Panc1 (cell line): ENCODE measurements at regions not wholly inside any gene's neighbourhood (a gene's known extent, or its start where the extent isn't known, plus 50 kb on each side); places are given as distances from the start of the nearest gene placed in this dataset.

ENCODE experiments used
- ATAC-seq: fragments of 200-7000 bp; cut with Tn5 transposase; 2 replicates; pipeline ENCODE4 v1.9.1; 2020; ENCODE audit warnings: mild to moderate bottlenecking, moderate library complexity
- BruUV-seq: library from RNA; stranded (reverse); fragments of 400-500 nt; replicated peaks from 2 replicates; lab custom pipeline; 2021; lab: Mats Ljungman, UMichigan
- CTCF ChIA-PET: fragments of 300-600 bp; sonication (Branson Sonifier 250); formaldehyde crosslinking; loops from one replicate; lab custom pipeline; 2022; ENCODE audit warnings: antibody characterized with exemption; lab: Charles Lee
- POLR2A ChIA-PET: fragments of 300-600 bp; sonication (Branson Sonifier 250); formaldehyde crosslinking; loops from one replicate; lab custom pipeline; 2022; ENCODE audit warnings: antibody characterized with exemption; lab: Charles Lee
- DNase-seq: peaks from one replicate; pipeline ENCODE4 v3.0.0-alpha.2; 2010; ENCODE audit warnings: low read depth, low spot score
- H3K27ac ChIP-seq: 2 replicates; pipeline ENCODE4 v1.5.1; 2011; ENCODE audit warnings: mild to moderate bottlenecking, low read length, inconsistent platforms
- H3K27me3 ChIP-seq: fragments of 200-500 bp; sonication (Bioruptor generic); 2 replicates; pipeline ENCODE4 v1.6.0; 2014; ENCODE audit warnings: low read length, inconsistent platforms; ENCODE audit not compliant: control insufficient read depth, insufficient read depth
- H3K36me3 ChIP-seq: fragments of 200-500 bp; sonication (Bioruptor generic); 2 replicates; pipeline ENCODE4 v1.5.1; 2014; ENCODE audit warnings: inconsistent platforms, mild to moderate bottlenecking, low read length, moderate library complexity; ENCODE audit not compliant: control insufficient read depth, insufficient read depth
- H3K4me1 ChIP-seq: 2 replicates; pipeline ENCODE4 v1.5.1; 2011; ENCODE audit warnings: inconsistent platforms, mild to moderate bottlenecking, low read length, moderate library complexity; ENCODE audit not compliant: control insufficient read depth, insufficient read depth
- H3K4me3 ChIP-seq, 2 experiments: 2 replicates each; pipeline ENCODE4 v1.5.1; 2011 to 2012; ENCODE audit warnings: low read depth in 2 of 2, low read length in 2 of 2, mild to moderate bottlenecking in 2 of 2, inconsistent platforms in 1 of 2, moderate library complexity in 1 of 2
- H3K9me3 ChIP-seq: fragments of 200-500 bp; sonication (Bioruptor generic); 2 replicates; pipeline ENCODE4 v1.5.1; 2014; ENCODE audit warnings: low read depth, mild to moderate bottlenecking, inconsistent platforms, low read length, moderate library complexity; ENCODE audit not compliant: control insufficient read depth, insufficient read depth
- POLR2AphosphoS5 ChIP-seq: IDR thresholded peaks from 2 replicates; pipeline ENCODE4 v1.6.1; 2012; ENCODE audit warnings: mild to moderate bottlenecking, low read depth, low read length, moderate library complexity
- SIN3A ChIP-seq: IDR thresholded peaks from 2 replicates; pipeline ENCODE4 v1.6.1; 2012; ENCODE audit warnings: low read depth, mild to moderate bottlenecking, low read length, moderate library complexity, borderline replicate concordance; ENCODE audit not compliant: insufficient read depth
- TCF7L2 ChIP-seq: IDR thresholded peaks from 2 replicates; pipeline ENCODE4 v1.6.1; 2011; ENCODE audit warnings: mild to moderate bottlenecking, low read depth, low read length, inconsistent platforms
- in situ Hi-C: cut with HindIII; loops from 2 replicates; pipeline ENCODE4 v1.10.0; 2016; ENCODE audit warnings: low sequenced_read_pairs, low pct_unique_long_range_greater_than_20kb
- intact Hi-C: fragments of 100-400 bp; cut with micrococcal nuclease; formaldehyde crosslinking; loops from one replicate; pipeline ENCODE4 v1.10.0; 2022; ENCODE audit not compliant: unreplicated experiment
- TF ChIP-seq, protein P1 (sequence below), 2 experiments: IDR thresholded peaks; 2 replicates each; pipeline ENCODE4 v1.6.1; 2011 to 2012; ENCODE audit warnings: low read depth in 2 of 2, control low read depth in 1 of 2, low read length in 1 of 2, mild to moderate bottlenecking in 1 of 2, moderate library complexity in 1 of 2; ENCODE audit not compliant: insufficient read depth in 1 of 2
- TF ChIP-seq, protein P2 (sequence below): fragments of 450-650 bp; IDR thresholded peaks from 2 replicates; pipeline ENCODE4 v1.5.1; 2017; ENCODE audit warnings: mild to moderate bottlenecking

DNA sequence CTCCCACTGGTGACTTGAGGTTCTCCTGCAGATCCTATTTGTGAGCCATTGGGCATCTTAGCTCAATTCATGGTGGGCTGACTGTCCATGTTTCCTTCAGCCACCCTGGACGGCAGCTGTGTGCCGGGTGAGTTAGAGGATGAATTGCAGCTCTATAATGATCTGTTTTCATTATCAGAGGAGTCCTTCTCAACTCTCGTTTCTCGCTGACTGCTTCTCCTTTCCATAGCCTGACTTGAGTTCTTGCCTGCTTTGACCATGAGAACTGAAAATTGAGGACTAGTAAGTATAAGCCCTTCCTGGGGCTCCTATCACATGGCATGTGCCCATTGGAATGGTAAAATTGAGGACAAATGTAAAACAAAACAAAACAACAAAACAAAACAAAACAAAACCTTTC lies 121.8 kb downstream of the CDC42EP3 start:
- no peak overlapping the region for H3K27ac ChIP-seq
- no peaks in the 10 kb centered on the region for H3K4me1 ChIP-seq
- CTCF ChIA-PET = no interaction called here
- intact Hi-C loops = no loop called here
- peaks cover 3% of the 10 kb centered on the region; the same call in 1 of the 2 replicates for H3K27me3 ChIP-seq
- no peak overlapping the region for H3K4me3 ChIP-seq
- ATAC-seq (no peak), DNase-seq (no peak)
- no peaks in the 10 kb centered on the region for H3K9me3 ChIP-seq
- no TSS peak for BruUV-seq
- POLR2A ChIA-PET = no interaction called here
- no peaks in the 10 kb centered on the region for H3K36me3 ChIP-seq
- in situ Hi-C loops = no loop called here
- no peak for TF ChIP-seq TCF7L2
- TF ChIP-seq, protein P1, sequence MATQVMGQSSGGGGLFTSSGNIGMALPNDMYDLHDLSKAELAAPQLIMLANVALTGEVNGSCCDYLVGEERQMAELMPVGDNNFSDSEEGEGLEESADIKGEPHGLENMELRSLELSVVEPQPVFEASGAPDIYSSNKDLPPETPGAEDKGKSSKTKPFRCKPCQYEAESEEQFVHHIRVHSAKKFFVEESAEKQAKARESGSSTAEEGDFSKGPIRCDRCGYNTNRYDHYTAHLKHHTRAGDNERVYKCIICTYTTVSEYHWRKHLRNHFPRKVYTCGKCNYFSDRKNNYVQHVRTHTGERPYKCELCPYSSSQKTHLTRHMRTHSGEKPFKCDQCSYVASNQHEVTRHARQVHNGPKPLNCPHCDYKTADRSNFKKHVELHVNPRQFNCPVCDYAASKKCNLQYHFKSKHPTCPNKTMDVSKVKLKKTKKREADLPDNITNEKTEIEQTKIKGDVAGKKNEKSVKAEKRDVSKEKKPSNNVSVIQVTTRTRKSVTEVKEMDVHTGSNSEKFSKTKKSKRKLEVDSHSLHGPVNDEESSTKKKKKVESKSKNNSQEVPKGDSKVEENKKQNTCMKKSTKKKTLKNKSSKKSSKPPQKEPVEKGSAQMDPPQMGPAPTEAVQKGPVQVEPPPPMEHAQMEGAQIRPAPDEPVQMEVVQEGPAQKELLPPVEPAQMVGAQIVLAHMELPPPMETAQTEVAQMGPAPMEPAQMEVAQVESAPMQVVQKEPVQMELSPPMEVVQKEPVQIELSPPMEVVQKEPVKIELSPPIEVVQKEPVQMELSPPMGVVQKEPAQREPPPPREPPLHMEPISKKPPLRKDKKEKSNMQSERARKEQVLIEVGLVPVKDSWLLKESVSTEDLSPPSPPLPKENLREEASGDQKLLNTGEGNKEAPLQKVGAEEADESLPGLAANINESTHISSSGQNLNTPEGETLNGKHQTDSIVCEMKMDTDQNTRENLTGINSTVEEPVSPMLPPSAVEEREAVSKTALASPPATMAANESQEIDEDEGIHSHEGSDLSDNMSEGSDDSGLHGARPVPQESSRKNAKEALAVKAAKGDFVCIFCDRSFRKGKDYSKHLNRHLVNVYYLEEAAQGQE (IDR thresholded peaks at IDR 0.05; ENCODE audit: insufficient read depth in 1 of 2, low read depth in 2 of 2, low read length in 1 of 2) = no peak
- TF ChIP-seq POLR2AphosphoS5 = no peak
- TF ChIP-seq, protein P2, sequence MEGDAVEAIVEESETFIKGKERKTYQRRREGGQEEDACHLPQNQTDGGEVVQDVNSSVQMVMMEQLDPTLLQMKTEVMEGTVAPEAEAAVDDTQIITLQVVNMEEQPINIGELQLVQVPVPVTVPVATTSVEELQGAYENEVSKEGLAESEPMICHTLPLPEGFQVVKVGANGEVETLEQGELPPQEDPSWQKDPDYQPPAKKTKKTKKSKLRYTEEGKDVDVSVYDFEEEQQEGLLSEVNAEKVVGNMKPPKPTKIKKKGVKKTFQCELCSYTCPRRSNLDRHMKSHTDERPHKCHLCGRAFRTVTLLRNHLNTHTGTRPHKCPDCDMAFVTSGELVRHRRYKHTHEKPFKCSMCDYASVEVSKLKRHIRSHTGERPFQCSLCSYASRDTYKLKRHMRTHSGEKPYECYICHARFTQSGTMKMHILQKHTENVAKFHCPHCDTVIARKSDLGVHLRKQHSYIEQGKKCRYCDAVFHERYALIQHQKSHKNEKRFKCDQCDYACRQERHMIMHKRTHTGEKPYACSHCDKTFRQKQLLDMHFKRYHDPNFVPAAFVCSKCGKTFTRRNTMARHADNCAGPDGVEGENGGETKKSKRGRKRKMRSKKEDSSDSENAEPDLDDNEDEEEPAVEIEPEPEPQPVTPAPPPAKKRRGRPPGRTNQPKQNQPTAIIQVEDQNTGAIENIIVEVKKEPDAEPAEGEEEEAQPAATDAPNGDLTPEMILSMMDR = no peak

DNA sequence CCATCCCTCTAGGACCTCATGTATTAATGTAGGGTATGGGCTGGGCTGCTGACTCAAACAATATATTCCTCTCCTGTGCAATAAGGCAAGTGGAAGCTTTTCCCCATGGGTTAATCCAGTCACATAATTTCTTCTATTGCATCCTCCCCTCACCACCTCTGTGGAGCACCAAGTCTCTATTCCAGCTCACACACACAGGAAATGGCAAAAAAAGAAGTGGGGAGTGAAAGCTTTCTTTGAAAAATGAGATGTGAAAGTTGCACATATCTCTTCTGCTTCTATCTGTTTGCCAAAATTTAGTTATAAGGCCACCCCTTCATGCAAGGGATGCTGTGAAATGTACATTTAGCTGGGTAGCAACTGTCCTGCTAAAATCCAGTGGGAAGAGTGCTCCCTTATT lies 121.3 kb downstream of the CDC42EP3 start:
- ChIA-PET CTCF (no interaction called here), POLR2A (no interaction called here)
- no peak for ATAC-seq

More for the DNA sequence above, 121.3 kb downstream of the CDC42EP3 start:
- Histone ChIP-seq H3K27me3 (peaks cover 3% of the 10 kb centered on the region; the same call in 1 of the 2 replicates), H3K9me3 (no peaks in the 10 kb centered on the region), H3K4me1 (no peaks in the 10 kb centered on the region), H3K27ac (no peak overlapping the region), H3K36me3 (no peaks in the 10 kb centered on the region), H3K4me3 (no peak overlapping the region)
- no TSS peak for BruUV-seq
- in situ Hi-C loops = no loop called here
- DNase-seq = no peak
- intact Hi-C loops = no loop called here
- TF ChIP-seq, protein P2 = no peak
- TF ChIP-seq TCF7L2 (no peak), POLR2AphosphoS5 (no peak), SIN3A (no peak)
- TF ChIP-seq, protein P1 (IDR thresholded peaks at IDR 0.05; ENCODE audit: insufficient read depth in 1 of 2, low read depth in 2 of 2, low read length in 1 of 2) = no peak
